Endodermal cell (in vitro differentiated cells): ENCODE measurements at regions not wholly inside any gene's neighbourhood (a gene's known extent, or its start where the extent isn't known, plus 50 kb on each side); places are given as distances from the start of the nearest gene placed in this dataset.
"Not testable (repeated sequence)": the region's sequence is repeated elsewhere in the genome, so short reads cannot be mapped to it uniquely, and the experiment has no call there.

Experiments
- DNase-seq: peaks from one replicate; pipeline ENCODE4 v3.0.0-alpha.2; 2017
- H3K27ac ChIP-seq: 2 replicates; pipeline ENCODE4 v1.5.1; 2013; ENCODE audit warnings: mild to moderate bottlenecking, low read depth, low read length, moderate library complexity
- H3K27me3 ChIP-seq: 2 replicates; pipeline ENCODE4 v1.6.1; 2013; ENCODE audit warnings: mild to moderate bottlenecking, low read length, moderate library complexity; ENCODE audit not compliant: insufficient read depth, control insufficient read depth, poor library complexity, severe bottlenecking
- H3K36me3 ChIP-seq: 2 replicates; pipeline ENCODE4 v1.7.0; 2013; ENCODE audit warnings: mild to moderate bottlenecking, low read length, moderate library complexity; ENCODE audit not compliant: control insufficient read depth, insufficient read depth
- H3K4me1 ChIP-seq: one replicate; pipeline ENCODE4 v1.7.0; 2013; ENCODE audit warnings: low read length; ENCODE audit not compliant: control insufficient read depth, insufficient read depth
- H3K4me3 ChIP-seq: 2 replicates; pipeline ENCODE4 v1.5.1; 2013; ENCODE audit warnings: mild to moderate bottlenecking, low read length, moderate library complexity
- H3K9ac ChIP-seq: 2 replicates; pipeline ENCODE4 v1.6.1; 2013; ENCODE audit warnings: mild to moderate bottlenecking, low read length, moderate library complexity; ENCODE audit not compliant: poor library complexity, severe bottlenecking; ENCODE audit errors: extremely low read depth
- H3K9me3 ChIP-seq: 2 replicates; pipeline ENCODE4 v1.6.1; 2013; ENCODE audit warnings: mild to moderate bottlenecking, low read length, moderate library complexity; ENCODE audit not compliant: control insufficient read depth
- H3K27ac Mint-ChIP-seq: 2 replicates; pipeline ENCODE4 v1.8.0; 2020; ENCODE audit warnings: mixed read lengths
- H3K27me3 Mint-ChIP-seq: 2 replicates; pipeline ENCODE4 v1.8.0; 2021; ENCODE audit warnings: mild to moderate bottlenecking, mixed read lengths; ENCODE audit not compliant: insufficient read depth
- H3K36me3 Mint-ChIP-seq: 2 replicates; pipeline ENCODE4 v1.8.0; 2020; ENCODE audit warnings: low read depth, mixed read lengths
- H3K4me1 Mint-ChIP-seq: 2 replicates; pipeline ENCODE4 v1.8.0; 2020; ENCODE audit warnings: mixed read lengths
- H3K4me3 Mint-ChIP-seq: 2 replicates; pipeline ENCODE4 v1.8.0; 2020; ENCODE audit warnings: mild to moderate bottlenecking, moderate library complexity, mixed read lengths
- H3K9me3 Mint-ChIP-seq: 2 replicates; pipeline ENCODE4 v1.8.0; 2020; ENCODE audit warnings: mild to moderate bottlenecking, mixed read lengths
- CTCF ChIP-seq: fragments of 200-600 bp; sonication (generic); conservative IDR thresholded peaks from 2 replicates; pipeline ENCODE4 v1.5.0; 2021; ENCODE audit warnings: antibody characterized with exemption, mild to moderate bottlenecking
- WGBS, 2 experiments: methylation state at CpG; one replicate each; pipeline versions ENCODE4 v1.1.5 to v1.1.7; 2013; ENCODE audit warnings: missing lambda C conversion rate in 2 of 2, mixed read lengths in 1 of 2; ENCODE audit not compliant: insufficient coverage in 1 of 2, insufficient read length in 1 of 2; 5-methylcytosine and 5-hydroxymethylcytosine counted together

GRCh38 chr6:134764741-134765140 is 185.2 kb downstream of the ALDH8A1 start:
- Mint-ChIP-seq H3K9me3 (no peaks in the 10 kb centered on the region), H3K4me3 (no peak overlapping the region), H3K27me3 (peaks cover 3% of the 10 kb centered on the region), H3K36me3 (no peaks in the 10 kb centered on the region), H3K27ac (no peak overlapping the region), H3K4me1 (no peaks in the 10 kb centered on the region)
- no peak for DNase-seq
- no peaks in the 10 kb centered on the region for H3K27me3 ChIP-seq
- no peaks in the 10 kb centered on the region for H3K9me3 ChIP-seq
- 82 to 100% methylated on average over 1 to 3 of the region's 3 CpGs for WGBS, 2 experiments
- H3K4me1 ChIP-seq, result no peaks in the 10 kb centered on the region
- no peaks in the 10 kb centered on the region for H3K36me3 ChIP-seq
- no peak overlapping the region for H3K9ac ChIP-seq
- no peak overlapping the region for H3K4me3 ChIP-seq
- no peak for TF ChIP-seq CTCF
- H3K27ac ChIP-seq, result no peak overlapping the region

- H3K27ac Mint-ChIP-seq, H3K27me3 ChIP-seq, H3K4me1 ChIP-seq, H3K9me3 ChIP-seq, H3K9me3 Mint-ChIP-seq, H3K27ac ChIP-seq, H3K9ac ChIP-seq, H3K27me3 Mint-ChIP-seq, H3K4me3 ChIP-seq, H3K36me3 ChIP-seq, DNase-seq, H3K4me3 Mint-ChIP-seq, H3K4me1 Mint-ChIP-seq, H3K36me3 Mint-ChIP-seq: not testable (repeated sequence)
- WGBS, 2 experiments, result 89% methylated on average over 2 of the region's 3 CpGs; no CpG with 5 or more reads in 1 of the 2 experiments
Measured at GRCh38 chr6:134763575-134763974, 186.3 kb downstream of the ALDH8A1 start.

GRCh38 chr6:134758621-134759020 is 191.3 kb downstream of the ALDH8A1 start:
- Histone ChIP-seq H3K27me3 (no peaks in the 10 kb centered on the region), H3K27ac (no peak overlapping the region), H3K4me1 (no peaks in the 10 kb centered on the region), H3K4me3 (no peak overlapping the region), H3K9ac (no peak overlapping the region), H3K9me3 (no peaks in the 10 kb centered on the region), H3K36me3 (no peaks in the 10 kb centered on the region)
- TF ChIP-seq CTCF, result no peak
- 94 to 97% methylated on average over 3 to 4 of the region's 4 CpGs for WGBS, 2 experiments
- H3K4me3 Mint-ChIP-seq, result no peak overlapping the region
- H3K27ac Mint-ChIP-seq, result no peak overlapping the region
- H3K9me3 Mint-ChIP-seq, result no peaks in the 10 kb centered on the region
- H3K36me3 Mint-ChIP-seq, result no peaks in the 10 kb centered on the region
- no peak for DNase-seq
- H3K4me1 Mint-ChIP-seq, result peaks cover 3% of the 10 kb centered on the region
- H3K27me3 Mint-ChIP-seq, result no peaks in the 10 kb centered on the region

- H3K27ac Mint-ChIP-seq, result peak overlapping the region; percentile 16
- H3K36me3 ChIP-seq, result no peaks in the 10 kb centered on the region
Measured at GRCh38 chr6:134757911-134758361, 192.0 kb downstream of the ALDH8A1 start.

More at GRCh38 chr6:134757911-134758361, 192.0 kb downstream of the ALDH8A1 start:
- no peak overlapping the region for H3K4me3 Mint-ChIP-seq
- no peak overlapping the region for H3K9ac ChIP-seq
- TF ChIP-seq CTCF, result no peak
- H3K36me3 Mint-ChIP-seq, result no peaks in the 10 kb centered on the region
- no peaks in the 10 kb centered on the region for H3K9me3 ChIP-seq
- no peak overlapping the region for H3K27ac ChIP-seq
- H3K4me1 Mint-ChIP-seq, result peaks cover 8% of the 10 kb centered on the region
- DNase-seq, result no peak
- no peaks in the 10 kb centered on the region for H3K9me3 Mint-ChIP-seq
- H3K4me3 ChIP-seq, result no peak overlapping the region
- H3K27me3 ChIP-seq, result no peaks in the 10 kb centered on the region
- no peaks in the 10 kb centered on the region for H3K4me1 ChIP-seq
- no peaks in the 10 kb centered on the region for H3K27me3 Mint-ChIP-seq
- WGBS, 2 experiments, result 80 to 93% methylated on average over 1 of the region's 1 CpG
